ENCODE measurements at regions not wholly inside any gene's neighbourhood (a gene's known extent, or its start where the extent isn't known, plus 50 kb on each side); places are given as distances from the start of the nearest gene placed in this dataset.

GRCh38 chr20:60228255-60228654, 270.0 kb downstream of the CDH26 start:
- H3K4me3 ChIP-seq (ENCODE audit: control insufficient read depth, low read depth, low read length): no peak overlapping the region
- no peak for DNase-seq (ENCODE audit: low read depth)
- TF ChIP-seq, protein P1, sequence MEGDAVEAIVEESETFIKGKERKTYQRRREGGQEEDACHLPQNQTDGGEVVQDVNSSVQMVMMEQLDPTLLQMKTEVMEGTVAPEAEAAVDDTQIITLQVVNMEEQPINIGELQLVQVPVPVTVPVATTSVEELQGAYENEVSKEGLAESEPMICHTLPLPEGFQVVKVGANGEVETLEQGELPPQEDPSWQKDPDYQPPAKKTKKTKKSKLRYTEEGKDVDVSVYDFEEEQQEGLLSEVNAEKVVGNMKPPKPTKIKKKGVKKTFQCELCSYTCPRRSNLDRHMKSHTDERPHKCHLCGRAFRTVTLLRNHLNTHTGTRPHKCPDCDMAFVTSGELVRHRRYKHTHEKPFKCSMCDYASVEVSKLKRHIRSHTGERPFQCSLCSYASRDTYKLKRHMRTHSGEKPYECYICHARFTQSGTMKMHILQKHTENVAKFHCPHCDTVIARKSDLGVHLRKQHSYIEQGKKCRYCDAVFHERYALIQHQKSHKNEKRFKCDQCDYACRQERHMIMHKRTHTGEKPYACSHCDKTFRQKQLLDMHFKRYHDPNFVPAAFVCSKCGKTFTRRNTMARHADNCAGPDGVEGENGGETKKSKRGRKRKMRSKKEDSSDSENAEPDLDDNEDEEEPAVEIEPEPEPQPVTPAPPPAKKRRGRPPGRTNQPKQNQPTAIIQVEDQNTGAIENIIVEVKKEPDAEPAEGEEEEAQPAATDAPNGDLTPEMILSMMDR (IDR thresholded peaks at IDR 0.05; ENCODE audit: control insufficient read depth, insufficient read depth, low read depth, low read length, missing control alignments): no peak

GRCh38 chr20:60232380-60232779, 274.2 kb downstream of the CDH26 start:
- DNase-seq (ENCODE audit: low read depth): no peak
- TF ChIP-seq, protein P1 (IDR thresholded peaks at IDR 0.05; ENCODE audit: control insufficient read depth, insufficient read depth, low read depth, low read length, missing control alignments): no peak
- no peak overlapping the region for H3K4me3 ChIP-seq (ENCODE audit: control insufficient read depth, low read depth, low read length)

GRCh38 chr20:60233018-60233630, 274.9 kb downstream of the CDH26 start:
- DNase-seq (ENCODE audit: low read depth): no peak
- no peak overlapping the region for H3K4me3 ChIP-seq (ENCODE audit: control insufficient read depth, low read depth, low read length)
- TF ChIP-seq, protein P1 (IDR thresholded peaks at IDR 0.05; ENCODE audit: control insufficient read depth, insufficient read depth, low read depth, low read length, missing control alignments): no peak

DNA sequence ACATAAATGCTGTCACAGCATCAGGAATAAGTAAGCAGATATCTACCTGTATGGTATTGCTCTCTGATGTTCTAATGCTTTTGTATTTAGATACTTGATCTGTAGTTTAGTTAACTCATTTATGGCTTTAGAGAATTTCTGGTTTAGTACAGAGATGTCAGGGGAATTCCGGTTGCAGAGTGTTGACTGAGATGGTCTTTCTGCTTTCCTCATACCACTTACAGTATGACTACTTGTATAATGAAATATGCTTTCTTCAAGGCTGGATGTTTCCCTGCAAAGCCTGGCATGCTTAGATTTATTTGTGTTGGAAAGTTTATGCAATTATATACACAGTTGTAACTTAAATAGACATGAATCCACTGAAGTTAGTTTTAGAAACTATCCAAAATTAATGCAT, 278.4 kb downstream of the CDH26 start:
- no peak for DNase-seq (ENCODE audit: low read depth)
- no peak overlapping the region for H3K4me3 ChIP-seq (ENCODE audit: control insufficient read depth, low read depth, low read length)
- TF ChIP-seq, protein P1 (IDR thresholded peaks at IDR 0.05; ENCODE audit: control insufficient read depth, insufficient read depth, low read depth, low read length, missing control alignments): no peak

DNA sequence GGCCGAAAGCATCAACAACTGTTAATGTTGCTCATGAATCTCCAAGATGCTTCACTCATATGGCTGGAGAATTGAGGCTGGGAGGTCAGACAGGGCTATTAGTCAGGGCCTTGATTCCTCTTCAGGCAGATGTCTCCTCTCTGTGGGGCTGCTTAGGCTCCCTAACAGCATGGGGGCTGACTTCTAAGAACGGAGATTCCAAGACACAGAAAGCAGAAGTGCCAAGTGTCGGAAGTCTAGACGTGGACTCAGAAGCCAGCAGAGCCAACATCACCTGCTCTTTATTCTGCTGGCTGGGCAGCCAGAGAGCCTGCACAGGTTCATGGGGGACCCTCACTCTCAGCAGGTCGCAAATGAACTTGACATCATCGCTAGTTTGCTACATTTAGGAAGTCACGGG, 279.8 kb downstream of the CDH26 start:
- TF ChIP-seq, protein P1 (IDR thresholded peaks at IDR 0.05; ENCODE audit: control insufficient read depth, insufficient read depth, low read depth, low read length, missing control alignments): no peak
- no peak for DNase-seq (ENCODE audit: low read depth)
- H3K4me3 ChIP-seq (ENCODE audit: control insufficient read depth, low read depth, low read length): no peak overlapping the region

GRCh38 chr20:60238992-60239660, 280.9 kb downstream of the CDH26 start:
- no peak overlapping the region for H3K4me3 ChIP-seq (ENCODE audit: control insufficient read depth, low read depth, low read length)
- DNase-seq (ENCODE audit: low read depth): no peak
- TF ChIP-seq, protein P1 (IDR thresholded peaks at IDR 0.05; ENCODE audit: control insufficient read depth, insufficient read depth, low read depth, low read length, missing control alignments): no peak
